OCI-M2 (cell line): ENCODE measurements at regions not wholly inside any gene's neighbourhood (a gene's known extent, or its start where the extent isn't known, plus 50 kb on each side); places are given as distances from the start of the nearest gene placed in this dataset.
"Not testable (repeated sequence)": the region's sequence is repeated elsewhere in the genome, so short reads cannot be mapped to it uniquely, and the experiment has no call there.

ENCODE experiments used
- DNase-seq: peaks from one replicate; lab custom pipeline; 2025; ENCODE audit not compliant: unreplicated experiment; lab: John Stamatoyannopoulos, UW

- no peak for DNase-seq
Observed at GRCh38 chr12:47351526-47351925, 271.8 kb upstream of the AMIGO2 start.

GRCh38 chr12:47350062-47350408 lies 270.3 kb upstream of the AMIGO2 start:
- DNase-seq: no peak

GRCh38 chr12:47349137-47350061 lies 269.6 kb upstream of the AMIGO2 start:
- DNase-seq: no peak

- no peak for DNase-seq
Observed at GRCh38 chr12:47348206-47348605, 268.4 kb upstream of the AMIGO2 start.

GRCh38 chr12:47346251-47347019 lies 266.7 kb upstream of the AMIGO2 start:
- DNase-seq: no peak

GRCh38 chr12:47343684-47344567 lies 264.2 kb upstream of the AMIGO2 start:
- no peak for DNase-seq

- DNase-seq: no peak
Observed at GRCh38 chr12:47340411-47341015, 260.8 kb upstream of the AMIGO2 start.

- DNase-seq: no peak
Observed at GRCh38 chr12:47337581-47337980, 257.8 kb upstream of the AMIGO2 start.

- DNase-seq: not testable (repeated sequence)
Observed at GRCh38 chr12:47333271-47333858, 253.6 kb upstream of the AMIGO2 start.

- no peak for DNase-seq
Observed at GRCh38 chr12:47328831-47329545, 249.2 kb upstream of the AMIGO2 start.

- DNase-seq: no peak
Observed at GRCh38 chr12:47326190-47326589, 246.4 kb upstream of the AMIGO2 start.

GRCh38 chr12:47323802-47324201 lies 244.0 kb upstream of the AMIGO2 start:
- DNase-seq: no peak

GRCh38 chr12:47321436-47321835 lies 241.7 kb upstream of the AMIGO2 start:
- no peak for DNase-seq

- DNase-seq: no peak
Observed at GRCh38 chr12:47319746-47320145, 240.0 kb upstream of the AMIGO2 start.

- no peak for DNase-seq
Observed at GRCh38 chr12:47318963-47319362, 239.2 kb upstream of the AMIGO2 start.

- no peak for DNase-seq
Observed at GRCh38 chr12:47317175-47317915, 237.6 kb upstream of the AMIGO2 start.

GRCh38 chr12:47316609-47317049 lies 236.9 kb upstream of the AMIGO2 start:
- no peak for DNase-seq

GRCh38 chr12:47314996-47315395 lies 235.2 kb upstream of the AMIGO2 start:
- DNase-seq: no peak

GRCh38 chr12:47312808-47313426 lies 233.2 kb upstream of the AMIGO2 start:
- no peak for DNase-seq
